Right hindlimb (tissue), 1 donor: ENCODE measurements at regions not wholly inside any gene's neighbourhood (a gene's known extent, or its start where the extent isn't known, plus 50 kb on each side); places are given as distances from the start of the nearest gene placed in this dataset.

ENCODE experiments used
- DNase-seq: peaks from one replicate; pipeline ENCODE4 v3.0.0-alpha.2; 2018

DNA sequence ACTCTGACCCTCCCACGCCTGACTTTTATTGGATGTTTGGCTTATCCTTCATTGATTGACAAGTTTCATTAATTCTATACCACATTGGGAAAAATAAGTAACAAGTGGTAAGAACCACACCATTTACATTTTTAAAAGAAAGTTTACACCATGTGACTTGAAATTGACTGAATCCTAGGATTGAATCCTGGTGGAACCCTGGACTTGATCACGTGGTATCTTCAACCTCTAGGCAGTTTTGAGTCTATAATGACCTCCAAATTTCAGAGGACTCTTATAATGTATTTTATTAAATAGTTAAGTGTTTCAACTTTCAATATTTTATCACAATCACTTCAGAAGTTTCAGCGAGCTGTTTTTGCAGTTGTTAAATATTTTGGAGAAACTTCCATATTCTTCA is 172.0 kb downstream of the SLC6A15 start:
- DNase-seq, result no peak

- no peak for DNase-seq
Observed at GRCh38 chr12:84738481-84738972, 174.1 kb downstream of the SLC6A15 start.

DNA sequence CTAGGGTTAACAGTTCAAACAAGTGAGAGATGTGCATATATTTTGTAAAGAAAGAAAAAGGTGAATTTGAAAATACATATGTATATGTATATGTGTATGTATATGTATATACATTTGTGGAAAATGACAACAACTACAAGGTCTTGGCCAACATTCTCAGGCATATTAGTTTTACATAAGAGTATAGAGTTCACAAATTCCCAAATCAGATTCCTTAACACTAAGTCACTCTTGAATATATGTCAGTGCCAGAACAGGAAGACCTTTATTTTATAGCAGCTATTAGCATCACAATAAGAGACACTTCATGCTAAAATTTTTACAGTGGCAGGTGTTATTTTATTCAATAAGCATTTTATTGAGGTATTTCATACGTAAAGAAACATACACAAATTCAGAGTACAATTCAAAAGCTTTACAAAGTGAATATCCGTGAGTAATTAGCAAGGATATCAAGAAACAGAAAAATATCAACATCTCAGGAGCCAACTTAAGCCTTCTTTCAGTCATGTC is 179.7 kb downstream of the SLC6A15 start:
- no peak for DNase-seq

DNA sequence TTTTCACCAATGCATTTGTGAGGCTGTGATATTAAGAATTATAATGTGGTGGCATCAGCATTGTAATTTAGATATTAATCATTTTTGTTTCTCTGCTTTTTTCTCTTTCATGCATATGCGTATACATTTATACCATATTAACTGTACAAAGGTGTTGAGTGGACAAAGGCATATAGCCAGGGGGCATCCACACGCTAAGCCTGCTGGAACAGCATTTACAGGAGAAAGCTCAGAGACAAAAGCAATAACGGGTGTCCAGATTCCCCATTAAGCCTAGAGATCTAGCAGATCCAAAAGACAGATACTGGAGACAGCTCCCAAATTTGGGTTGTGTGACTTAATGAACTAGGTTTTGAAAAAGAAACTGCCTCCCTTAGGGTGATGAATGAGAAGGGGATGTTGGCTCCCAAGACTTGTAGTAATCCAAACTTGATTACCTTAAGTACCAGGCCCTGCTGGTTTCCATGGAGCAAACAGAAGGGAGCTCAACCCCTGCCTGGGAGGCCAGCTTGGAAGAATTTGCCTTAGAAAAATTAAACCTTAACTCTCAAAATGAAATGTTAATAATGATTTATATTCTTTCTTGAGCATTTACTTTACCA is 181.9 kb downstream of the SLC6A15 start:
- no peak for DNase-seq

DNA sequence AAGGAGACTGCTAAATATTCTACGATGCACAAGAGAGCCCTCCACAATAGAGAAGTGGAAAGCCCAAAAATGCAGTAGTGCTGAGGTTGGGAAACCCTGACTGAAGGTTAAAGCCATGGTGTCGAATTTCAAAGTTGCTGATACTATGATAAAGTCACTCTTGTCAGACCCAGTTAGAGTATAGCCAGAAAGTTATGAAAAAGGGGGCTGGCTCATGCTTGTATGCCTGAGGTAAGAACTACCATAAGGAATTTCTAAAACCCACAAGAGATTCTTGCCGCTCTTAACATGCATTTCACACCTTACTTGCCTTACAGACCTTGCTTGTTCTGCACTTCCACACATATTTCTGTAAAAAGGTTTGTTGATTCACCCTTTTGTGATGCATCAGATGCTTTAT is 184.6 kb downstream of the SLC6A15 start:
- no peak for DNase-seq

DNA sequence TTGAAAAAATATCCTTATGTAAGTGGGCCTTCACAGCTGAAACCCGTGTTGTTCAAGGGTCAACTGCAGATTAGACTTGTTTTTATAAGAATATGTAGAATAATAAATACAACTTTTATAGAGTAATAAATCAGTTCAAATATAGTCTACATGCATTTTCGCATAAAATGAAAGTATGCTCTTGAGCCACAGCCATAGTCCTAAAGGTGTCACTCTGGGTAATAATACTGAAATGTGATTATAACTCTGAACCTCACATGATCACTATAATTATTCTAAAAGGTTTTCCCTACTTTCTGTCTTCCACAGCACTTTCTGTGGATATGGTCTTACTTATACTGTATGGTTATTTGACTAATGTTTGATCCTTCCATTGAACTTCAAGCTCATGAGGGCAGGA is 185.8 kb downstream of the SLC6A15 start:
- no peak for DNase-seq

- DNase-seq, result no peak
Observed at GRCh38 chr12:84723988-84724387, 188.6 kb downstream of the SLC6A15 start.

GRCh38 chr12:84719997-84720396 is 192.6 kb downstream of the SLC6A15 start:
- DNase-seq, result no peak

DNA sequence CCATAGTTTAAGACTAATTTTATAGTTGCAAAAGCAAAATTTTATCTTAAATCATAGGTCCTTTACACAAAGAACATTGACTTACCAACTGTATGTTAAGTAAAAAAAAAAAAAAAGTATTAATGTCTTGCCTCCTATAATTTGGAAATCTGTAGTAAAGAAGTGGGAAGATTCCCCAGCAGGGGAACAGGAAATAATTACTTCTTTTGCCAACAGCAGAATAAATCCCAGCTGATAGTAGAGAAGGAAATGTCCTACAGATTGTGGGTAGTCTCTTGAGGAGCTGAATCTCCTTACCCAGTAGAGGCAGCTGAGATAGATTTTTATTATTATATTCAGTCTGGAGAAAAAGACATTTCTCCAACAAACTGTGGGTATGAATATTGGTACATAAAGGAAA is 193.7 kb downstream of the SLC6A15 start:
- DNase-seq, result no peak

DNA sequence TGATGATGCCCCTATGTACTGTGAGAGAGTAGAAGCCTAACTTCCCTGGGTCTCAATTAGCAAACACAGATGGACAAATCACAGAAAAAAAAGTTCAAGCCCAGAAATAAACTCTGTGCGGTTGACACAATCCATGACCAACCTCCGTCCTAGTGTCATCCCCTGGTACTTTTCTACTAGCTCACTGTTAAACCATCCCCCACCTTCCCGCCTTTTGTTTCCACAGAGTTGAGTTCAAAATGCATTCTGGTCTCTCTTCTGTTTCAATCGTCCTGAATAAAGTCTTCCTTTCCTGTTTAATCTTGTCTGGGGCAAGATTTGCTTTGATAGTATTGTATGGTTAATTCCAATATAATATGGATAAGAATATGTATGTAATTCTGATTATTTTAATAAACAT is 199.9 kb downstream of the SLC6A15 start:
- no peak for DNase-seq

- DNase-seq, result no peak
Observed at GRCh38 chr12:84706374-84706773, 206.2 kb downstream of the SLC6A15 start.

GRCh38 chr12:84704856-84705255 is 207.7 kb downstream of the SLC6A15 start:
- no peak for DNase-seq

DNA sequence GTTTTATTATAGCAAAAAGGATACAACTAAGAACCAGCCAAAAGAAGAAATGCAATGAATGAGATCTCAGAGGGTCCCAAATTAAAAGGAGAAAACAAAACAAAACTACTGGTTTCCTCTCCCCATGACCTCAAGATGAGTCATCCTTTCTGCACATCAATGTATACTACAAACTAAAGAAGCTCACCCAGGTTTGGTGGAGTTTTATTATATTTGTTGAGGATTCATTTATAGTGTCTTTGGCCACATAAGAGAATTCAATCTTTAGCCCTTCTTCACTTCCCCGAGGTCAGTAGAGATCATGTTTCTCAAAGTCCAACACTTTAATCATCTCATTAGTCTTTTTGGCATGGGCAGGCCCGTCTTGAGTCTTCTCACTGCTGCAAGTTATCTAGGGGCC is 210.6 kb downstream of the SLC6A15 start:
- DNase-seq, result no peak

GRCh38 chr12:84701041-84701440 is 211.6 kb downstream of the SLC6A15 start:
- no peak for DNase-seq

GRCh38 chr12:84698576-84699333 is 213.8 kb downstream of the SLC6A15 start:
- no peak for DNase-seq

DNA sequence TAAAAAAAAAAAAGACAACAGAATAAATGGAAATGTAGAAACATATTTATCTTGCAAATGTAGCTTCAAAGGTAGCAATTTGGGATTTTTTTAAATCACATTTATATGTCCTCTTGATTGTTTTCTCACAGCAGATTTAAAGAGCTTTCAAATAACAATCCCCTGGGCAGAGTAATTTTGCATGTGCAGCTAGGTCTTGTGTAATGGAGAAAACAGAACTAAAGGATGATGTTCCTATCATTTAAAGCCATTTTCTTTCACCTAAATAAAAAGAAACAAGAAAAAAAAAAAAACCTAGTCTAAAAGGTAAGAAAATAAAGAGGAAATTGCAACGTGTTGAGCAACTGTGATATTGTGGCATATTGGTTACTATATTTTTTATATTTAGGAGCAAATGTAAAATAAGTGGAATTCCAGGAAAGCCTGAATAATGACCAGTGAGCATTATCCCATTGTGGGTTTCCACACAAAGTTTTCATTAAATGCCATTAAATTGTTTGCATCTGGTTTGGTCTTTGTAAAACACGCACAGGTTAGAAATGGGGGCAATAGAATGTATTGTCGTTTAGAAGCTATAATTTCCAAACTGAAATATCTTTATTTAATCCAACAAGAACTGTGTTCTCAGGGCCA is 215.6 kb downstream of the SLC6A15 start:
- DNase-seq, result no peak

DNA sequence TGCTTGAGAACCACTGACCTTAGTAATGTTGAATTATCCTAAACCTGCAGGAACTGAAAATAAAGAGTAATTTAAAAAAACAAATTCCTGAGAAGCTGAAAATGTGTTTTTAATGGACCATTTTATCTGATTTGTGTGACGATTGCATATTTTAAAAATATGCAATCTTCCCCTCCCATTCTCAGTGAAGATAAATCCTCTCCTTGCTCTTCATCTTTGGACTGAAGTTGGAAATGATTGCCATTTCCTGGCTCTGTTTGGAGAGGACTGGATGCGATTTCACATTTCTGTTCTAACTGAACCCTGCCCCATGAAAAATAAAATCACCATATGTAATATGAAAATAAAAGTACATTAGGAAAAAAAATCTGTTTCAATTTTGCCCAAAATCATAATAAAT is 216.3 kb downstream of the SLC6A15 start:
- no peak for DNase-seq

DNA sequence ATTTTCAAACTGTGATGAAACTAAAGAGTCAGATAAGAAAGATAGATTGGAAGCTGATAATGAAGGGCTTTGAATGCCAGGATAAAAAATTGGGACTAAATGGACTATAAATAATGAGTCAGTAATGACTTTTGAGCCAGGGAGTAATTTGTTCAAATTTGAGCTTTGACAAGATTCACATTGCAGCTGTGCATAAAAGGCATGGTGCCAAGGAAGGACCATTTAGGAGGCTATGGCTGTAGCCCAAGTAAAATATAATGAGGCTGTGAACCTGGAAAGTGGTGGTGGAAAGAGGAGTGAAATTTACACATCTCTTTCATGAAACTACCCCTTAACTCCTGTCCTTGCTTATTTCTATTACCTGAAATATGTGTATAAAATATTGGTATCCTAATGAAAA is 218.5 kb downstream of the SLC6A15 start:
- peak; percentile 32 for DNase-seq

DNA sequence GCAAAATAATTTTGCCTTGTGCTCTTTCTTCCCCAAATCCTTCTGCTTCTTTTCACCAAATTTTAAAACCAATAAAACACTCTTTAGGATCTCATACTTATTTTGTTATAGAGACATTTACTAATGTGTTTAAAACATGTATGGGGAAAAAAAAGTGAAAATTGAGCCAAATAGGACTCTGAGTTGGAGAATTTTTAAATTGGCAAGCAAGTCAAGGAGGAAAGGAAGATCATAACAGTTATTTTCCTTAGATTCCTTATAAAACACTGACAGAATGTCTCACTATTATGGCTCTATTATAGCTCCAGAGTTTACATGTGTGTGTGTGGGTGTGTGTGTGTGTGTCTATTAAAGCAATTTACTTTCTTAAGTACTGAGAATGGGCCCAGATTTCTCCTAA is 220.5 kb downstream of the SLC6A15 start:
- no peak for DNase-seq

DNA sequence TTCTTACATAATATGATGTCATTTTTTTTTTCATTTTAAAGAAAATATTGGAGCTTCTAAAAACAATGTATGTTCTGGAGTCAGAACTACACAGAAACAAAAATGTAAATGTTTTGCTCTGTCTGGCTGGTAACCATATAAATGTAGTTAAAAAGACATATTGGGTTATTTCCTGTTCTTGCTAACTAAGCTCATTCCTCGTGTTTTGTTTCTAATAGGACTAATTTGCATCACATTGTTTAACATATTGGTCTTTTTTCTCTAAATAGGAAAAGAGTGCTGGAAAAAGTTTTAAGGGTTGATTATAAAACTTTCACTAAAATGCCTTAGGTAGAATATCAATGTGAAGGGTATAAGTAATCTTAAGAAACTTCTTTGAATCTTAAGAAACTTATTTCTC is 221.3 kb downstream of the SLC6A15 start:
- DNase-seq, result no peak

GRCh38 chr12:84689638-84690037 is 223.0 kb downstream of the SLC6A15 start:
- no peak for DNase-seq

DNA sequence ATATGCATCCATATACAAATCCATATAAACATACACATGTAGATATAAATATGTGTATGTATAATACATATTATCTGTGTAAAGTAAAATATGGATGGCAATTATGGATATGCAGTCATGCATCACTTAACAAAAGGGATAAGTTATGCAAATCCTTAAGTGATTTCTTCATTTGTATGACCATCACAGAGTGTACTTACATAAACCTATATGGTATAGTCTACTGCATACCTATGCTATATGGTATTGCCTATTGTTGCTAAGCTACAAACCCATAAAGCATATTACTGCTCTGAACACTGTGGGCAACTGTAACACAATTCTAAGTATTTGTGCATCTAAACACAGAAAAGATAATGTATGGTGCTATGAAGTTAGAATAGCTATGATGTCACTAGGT is 227.2 kb downstream of the SLC6A15 start:
- no peak for DNase-seq

DNA sequence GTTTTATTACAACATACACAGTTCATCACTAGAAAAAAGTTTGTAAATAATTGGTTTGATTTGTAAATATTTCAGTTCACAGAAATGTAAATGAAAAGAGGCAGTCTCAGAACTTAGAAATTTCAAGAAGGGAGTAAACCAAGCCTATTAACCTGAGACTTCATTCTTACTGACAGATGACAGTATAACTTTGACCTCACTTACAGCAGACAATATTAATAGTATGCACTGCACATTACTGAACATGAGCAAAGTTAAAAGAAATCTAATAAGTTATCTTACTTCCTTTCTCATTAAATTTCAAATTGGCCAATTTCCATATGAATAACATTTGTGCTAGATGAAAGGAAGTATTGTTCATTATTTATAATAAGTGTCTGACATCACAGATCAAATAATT is 235.8 kb downstream of the SLC6A15 start:
- no peak for DNase-seq

GRCh38 chr12:84661786-84662185 is 250.8 kb downstream of the SLC6A15 start:
- no peak for DNase-seq
